HG03064 (cell line): ENCODE measurements at regions not wholly inside any gene's neighbourhood (a gene's known extent, or its start where the extent isn't known, plus 50 kb on each side); places are given as distances from the start of the nearest gene placed in this dataset.
"Not testable (repeated sequence)": the region's sequence is repeated elsewhere in the genome, so short reads cannot be mapped to it uniquely, and the experiment has no call there.

Source experiments
- ATAC-seq: cut with Tn5 transposase; IDR thresholded peaks from one replicate; pipeline ENCODE4 v1.9.1; 2021; ENCODE audit warnings: low read depth; ENCODE audit not compliant: unreplicated experiment

GRCh38 chr15:84094720-84095119, 140.9 kb upstream of the GOLGA6L4 start:
- ATAC-seq = not testable (repeated sequence)

GRCh38 chr15:84097053-84097452, 138.5 kb upstream of the GOLGA6L4 start:
- not testable (repeated sequence) for ATAC-seq

GRCh38 chr15:84098604-84099003, 137.0 kb upstream of the GOLGA6L4 start:
- ATAC-seq = no peak

- ATAC-seq = no peak
These were observed 136.4 kb upstream of the GOLGA6L4 start for GRCh38 chr15:84099181-84099580.

GRCh38 chr15:84103345-84103744, 132.2 kb upstream of the GOLGA6L4 start:
- no peak for ATAC-seq

- no peak for ATAC-seq
These were observed 130.7 kb upstream of the GOLGA6L4 start for GRCh38 chr15:84104853-84105252.

GRCh38 chr15:84108728-84109127, 126.8 kb upstream of the GOLGA6L4 start:
- no peak for ATAC-seq

- no peak for ATAC-seq
These were observed 124.0 kb upstream of the GOLGA6L4 start for GRCh38 chr15:84111575-84111974.

GRCh38 chr15:84112025-84112424, 123.5 kb upstream of the GOLGA6L4 start:
- no peak for ATAC-seq

- ATAC-seq = no peak
These were observed 121.7 kb upstream of the GOLGA6L4 start for GRCh38 chr15:84113919-84114318.

GRCh38 chr15:84114680-84115079, 120.9 kb upstream of the GOLGA6L4 start:
- not testable (repeated sequence) for ATAC-seq

- not testable (repeated sequence) for ATAC-seq
These were observed 116.2 kb upstream of the GOLGA6L4 start for GRCh38 chr15:84119351-84119750.

GRCh38 chr15:84120903-84121302, 114.7 kb upstream of the GOLGA6L4 start:
- ATAC-seq = not testable (repeated sequence)

- ATAC-seq = not testable (repeated sequence)
These were observed 106.9 kb upstream of the GOLGA6L4 start for GRCh38 chr15:84128706-84129105.

- ATAC-seq = not testable (repeated sequence)
These were observed 105.3 kb upstream of the GOLGA6L4 start for GRCh38 chr15:84130098-84130831.

GRCh38 chr15:84135931-84136456, 99.6 kb upstream of the GOLGA6L4 start:
- ATAC-seq = not testable (repeated sequence)

GRCh38 chr15:84142888-84143337, 92.7 kb upstream of the GOLGA6L4 start:
- ATAC-seq = peak; percentile 73

GRCh38 chr15:84143753-84144314, 91.7 kb upstream of the GOLGA6L4 start:
- ATAC-seq = no peak

GRCh38 chr15:84144946-84145345, 90.6 kb upstream of the GOLGA6L4 start:
- not testable (repeated sequence) for ATAC-seq

GRCh38 chr15:84146299-84146698, 89.3 kb upstream of the GOLGA6L4 start:
- ATAC-seq = not testable (repeated sequence)

GRCh38 chr15:84147307-84147706, 88.3 kb upstream of the GOLGA6L4 start:
- not testable (repeated sequence) for ATAC-seq
